ENCODE measurements at regions not wholly inside any gene's neighbourhood (a gene's known extent, or its start where the extent isn't known, plus 50 kb on each side); places are given as distances from the start of the nearest gene placed in this dataset.

GRCh38 chr4:23972805-23973204 is 83.0 kb upstream of the PPARGC1A start:
- 61 to 69% methylated on average over 3 of the region's 3 CpGs for WGBS, 2 donors
- no peak for DNase-seq (ENCODE audit: low spot score in 2 of 2)
- intact Hi-C loops (cut with DNase I; ENCODE audit: low total_unique reads) = no loop called here
- no peak overlapping the region for H3K4me3 ChIP-seq (ENCODE audit: low read depth, poor library complexity, severe bottlenecking)
- TF ChIP-seq POLR2A (IDR thresholded peaks at IDR 0.05) = no peak
- no peak for TF ChIP-seq CTCF (IDR thresholded peaks at IDR 0.05)

DNA sequence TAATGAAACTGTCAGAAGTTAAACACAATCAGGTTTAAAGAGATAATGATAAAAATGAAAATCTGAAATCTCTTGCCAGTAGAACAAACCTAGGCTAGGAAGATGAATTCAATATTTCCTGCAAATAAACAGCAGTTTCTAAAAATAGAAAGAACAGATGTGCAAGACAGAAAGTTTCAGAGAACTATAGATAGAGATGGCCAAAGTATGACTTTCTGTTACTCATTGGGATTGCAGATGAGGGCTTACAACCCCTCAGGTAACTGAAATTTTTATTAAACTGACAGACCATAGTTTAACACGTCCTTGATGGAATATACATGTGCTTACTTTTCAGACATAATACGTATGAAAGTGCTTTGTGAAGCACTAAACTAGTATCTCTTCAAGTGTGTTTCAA is 82.3 kb upstream of the PPARGC1A start:
- H3K4me3 ChIP-seq (ENCODE audit: low read depth, poor library complexity, severe bottlenecking) = no peak overlapping the region
- TF ChIP-seq POLR2A (IDR thresholded peaks at IDR 0.05) = no peak
- TF ChIP-seq CTCF (IDR thresholded peaks at IDR 0.05) = no peak
- 61 to 72% methylated on average over 2 of the region's 2 CpGs for WGBS, 2 donors
- DNase-seq (ENCODE audit: low spot score in 2 of 2) = no peak
- intact Hi-C loops (cut with DNase I; ENCODE audit: low total_unique reads) = no loop called here

GRCh38 chr4:23970201-23970850 is 80.5 kb upstream of the PPARGC1A start:
- DNase-seq (ENCODE audit: low spot score in 2 of 2) = no peak
- no peak overlapping the region for H3K4me3 ChIP-seq (ENCODE audit: low read depth, poor library complexity, severe bottlenecking)
- TF ChIP-seq CTCF (IDR thresholded peaks at IDR 0.05) (no peak), POLR2A (IDR thresholded peaks at IDR 0.05) (no peak)
- intact Hi-C loops (cut with DNase I; ENCODE audit: low total_unique reads) = no loop called here
- WGBS, 2 donors = 66 to 68% methylated on average over 6 of the region's 6 CpGs

DNA sequence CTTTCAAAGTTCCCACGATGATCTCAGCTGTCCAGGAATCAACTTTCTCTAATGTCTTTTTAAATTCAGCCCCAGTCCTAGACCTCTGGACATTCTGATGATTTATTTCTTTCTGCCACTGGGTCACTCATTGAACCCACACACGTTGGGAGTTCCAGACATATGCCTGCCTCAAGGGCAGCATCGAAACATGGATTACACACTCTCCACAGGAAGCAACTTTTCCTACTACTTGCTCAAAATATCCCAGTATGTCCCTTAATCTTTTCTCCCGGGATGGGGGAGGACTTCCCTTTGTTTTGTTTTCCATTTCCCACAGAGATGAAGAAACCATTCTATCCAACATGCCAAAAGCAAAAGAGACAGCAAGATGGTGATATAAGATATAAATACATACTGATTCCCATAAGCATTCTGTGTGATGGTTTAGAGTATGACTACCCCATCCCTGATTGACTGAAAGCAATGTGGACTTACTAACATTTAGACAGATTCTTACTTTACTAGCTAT is 79.8 kb upstream of the PPARGC1A start:
- intact Hi-C loops (cut with DNase I; ENCODE audit: low total_unique reads) = no loop called here
- H3K4me3 ChIP-seq (ENCODE audit: low read depth, poor library complexity, severe bottlenecking) = no peak overlapping the region
- no peak for DNase-seq (ENCODE audit: low spot score in 2 of 2)
- 49 to 64% methylated on average over 4 of the region's 4 CpGs for WGBS, 2 donors
- TF ChIP-seq POLR2A (IDR thresholded peaks at IDR 0.05) (no peak), CTCF (IDR thresholded peaks at IDR 0.05) (no peak)

- H3K4me3 ChIP-seq (ENCODE audit: low read depth, poor library complexity, severe bottlenecking) = no peak overlapping the region
- intact Hi-C loops (cut with DNase I; ENCODE audit: low total_unique reads) = no loop called here
- TF ChIP-seq CTCF (IDR thresholded peaks at IDR 0.05) = no peak
- TF ChIP-seq POLR2A (IDR thresholded peaks at IDR 0.05) = no peak
- 90 to 94% methylated on average over 10 of the region's 10 CpGs for WGBS, 2 donors
- no peak for DNase-seq (ENCODE audit: low spot score in 2 of 2)
These were observed 77.4 kb upstream of the PPARGC1A start for GRCh38 chr4:23967281-23967680.

DNA sequence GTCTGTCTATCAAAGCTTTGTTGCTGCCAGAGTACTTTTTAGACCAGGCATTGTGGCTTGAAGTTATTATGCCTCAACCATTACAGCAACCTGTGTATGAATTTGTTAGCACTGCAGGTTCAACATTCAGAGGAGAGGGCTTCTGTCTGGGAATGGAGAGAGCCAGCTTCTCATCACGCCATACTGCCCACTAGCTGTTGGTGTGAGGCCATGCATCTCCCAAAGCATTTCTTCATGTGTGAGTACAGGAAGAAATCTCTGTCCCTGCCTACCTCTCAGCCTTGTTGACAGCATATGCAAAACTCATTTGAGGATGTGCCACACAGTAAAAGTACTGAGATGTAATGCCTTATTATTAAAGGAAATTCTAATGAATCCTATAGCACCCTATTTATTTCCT is 76.9 kb upstream of the PPARGC1A start:
- WGBS, 2 donors = 79 to 100% methylated on average over 1 of the region's 1 CpG
- intact Hi-C loops (cut with DNase I; ENCODE audit: low total_unique reads) = no loop called here
- DNase-seq (ENCODE audit: low spot score in 2 of 2) = no peak
- no peak for TF ChIP-seq POLR2A (IDR thresholded peaks at IDR 0.05)
- no peak for TF ChIP-seq CTCF (IDR thresholded peaks at IDR 0.05)
- no peak overlapping the region for H3K4me3 ChIP-seq (ENCODE audit: low read depth, poor library complexity, severe bottlenecking)
